Activated naive CD4-positive, alpha-beta T cell treated with anti-CD3 and anti-CD28 coated beads, Interleukin-2, amount 50 U/mL, for 16 hours (primary cell): ENCODE measurements at regions not wholly inside any gene's neighbourhood (a gene's known extent, or its start where the extent isn't known, plus 50 kb on each side); places are given as distances from the start of the nearest gene placed in this dataset.

Source experiments
- DNase-seq: peaks from one replicate; pipeline ENCODE4 v3.0.0-alpha.2; 2020

DNA sequence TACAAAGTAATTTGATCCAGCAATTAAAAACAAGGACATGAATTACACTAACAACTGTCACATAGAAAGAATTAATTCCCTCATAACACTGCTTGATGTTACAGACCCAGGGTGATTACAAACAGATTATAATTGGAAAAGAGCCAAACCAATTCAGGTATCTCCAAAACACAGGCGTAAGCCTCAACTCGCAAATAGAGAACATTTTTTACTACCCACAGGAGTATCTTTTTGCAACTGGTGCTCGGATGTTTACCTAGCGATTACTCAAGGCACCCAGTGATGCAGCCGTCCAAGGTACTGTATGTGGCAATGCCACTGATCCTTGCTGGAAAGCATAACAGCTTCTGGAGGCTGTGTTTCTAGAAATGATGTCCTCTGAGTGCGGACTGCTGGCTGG lies 386.1 kb upstream of the KIF2A start:
- DNase-seq, result no peak

DNA sequence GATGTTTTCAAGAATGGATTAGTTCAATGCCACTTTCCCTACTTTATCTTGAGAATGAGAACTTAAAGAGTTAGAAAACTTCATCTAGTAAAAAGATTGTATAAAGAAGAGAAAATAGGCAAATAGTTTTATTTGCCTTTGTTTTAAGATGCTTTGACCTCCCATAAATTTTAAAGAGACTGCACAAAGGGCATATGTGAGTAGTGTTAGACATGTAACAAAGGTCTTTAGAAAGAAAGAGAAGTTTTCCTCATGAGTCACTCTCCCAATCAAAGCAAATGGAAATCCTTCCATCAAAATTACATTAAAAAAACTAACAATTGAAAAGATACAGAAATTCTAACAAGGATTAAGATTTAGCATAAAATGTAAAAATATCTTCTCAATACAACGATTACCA lies 381.8 kb upstream of the KIF2A start:
- no peak for DNase-seq

DNA sequence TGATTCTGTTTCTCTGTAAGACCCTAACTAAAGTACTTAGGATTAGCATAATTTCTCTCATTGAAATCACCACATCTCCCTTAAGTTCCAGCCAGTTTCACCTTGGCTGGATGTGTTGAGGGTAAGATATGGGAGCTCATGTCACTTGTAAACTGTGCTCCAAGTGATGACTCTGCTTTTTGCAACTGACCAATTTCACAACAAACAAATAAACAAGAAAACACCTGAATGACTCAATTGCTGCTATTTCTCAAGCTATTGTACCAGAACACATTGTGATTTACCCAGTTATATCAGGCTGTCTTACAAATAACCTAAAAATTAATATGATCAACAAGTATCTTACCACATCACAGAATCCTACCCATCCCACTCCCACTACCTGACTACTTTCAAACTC lies 379.1 kb upstream of the KIF2A start:
- DNase-seq, result no peak

DNA sequence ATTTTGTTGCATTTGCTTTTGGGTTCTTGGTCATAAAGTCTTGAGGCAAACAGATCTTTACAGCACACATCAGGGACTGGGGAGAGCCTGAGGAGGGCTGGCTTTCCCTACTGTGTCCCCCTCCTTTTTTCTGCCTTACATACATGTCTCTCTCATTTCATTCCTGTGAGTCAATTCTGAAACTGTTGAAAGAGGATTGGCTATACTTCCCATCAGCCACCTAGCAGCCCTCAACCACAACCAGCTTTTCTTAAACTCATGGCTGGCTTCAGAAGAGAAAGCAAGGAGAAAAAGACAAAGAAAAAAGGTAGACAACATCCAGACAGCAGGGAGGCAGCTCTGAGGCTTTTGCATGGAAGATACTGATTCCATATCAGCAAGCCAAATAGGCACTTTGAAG lies 374.8 kb upstream of the KIF2A start:
- DNase-seq, result no peak

DNA sequence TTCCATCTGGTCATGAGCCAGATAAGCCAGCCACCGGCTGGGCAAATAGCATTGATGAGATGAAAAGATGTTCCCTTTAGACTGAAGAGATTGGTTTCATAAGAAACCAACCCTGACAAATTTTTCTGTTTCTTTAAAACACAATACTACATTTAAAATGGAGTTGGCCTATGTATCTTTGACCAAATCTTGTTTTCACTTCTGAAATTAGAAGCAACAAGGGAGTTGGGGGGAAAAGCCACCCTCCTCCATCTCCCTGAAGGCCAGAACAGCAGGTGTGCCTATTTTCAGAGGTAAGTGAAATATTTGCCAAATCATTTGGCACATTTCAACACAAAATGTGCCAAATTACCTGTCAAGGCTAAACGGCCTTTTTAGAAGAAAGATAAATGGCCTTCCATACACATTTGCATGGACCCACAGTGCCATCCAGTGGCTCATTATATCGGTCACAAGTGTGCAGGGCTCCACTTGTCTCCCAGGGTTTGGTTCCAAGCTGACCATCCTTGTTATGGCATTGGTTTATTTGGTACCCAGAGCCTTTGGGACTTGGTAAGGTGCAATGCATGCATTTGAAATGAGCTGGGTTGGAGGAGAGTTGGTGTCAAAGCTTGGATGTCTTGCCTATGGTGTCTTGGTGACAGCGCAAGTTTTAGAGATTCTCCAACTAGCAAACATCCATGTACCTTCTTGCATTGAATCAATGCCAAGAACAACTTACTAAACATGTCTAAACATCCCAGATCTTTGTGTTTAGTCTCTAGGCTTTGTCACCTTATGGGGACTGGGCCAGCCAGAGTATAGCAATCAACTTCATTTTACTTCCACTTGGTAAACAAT lies 372.0 kb upstream of the KIF2A start:
- DNase-seq, result no peak

DNA sequence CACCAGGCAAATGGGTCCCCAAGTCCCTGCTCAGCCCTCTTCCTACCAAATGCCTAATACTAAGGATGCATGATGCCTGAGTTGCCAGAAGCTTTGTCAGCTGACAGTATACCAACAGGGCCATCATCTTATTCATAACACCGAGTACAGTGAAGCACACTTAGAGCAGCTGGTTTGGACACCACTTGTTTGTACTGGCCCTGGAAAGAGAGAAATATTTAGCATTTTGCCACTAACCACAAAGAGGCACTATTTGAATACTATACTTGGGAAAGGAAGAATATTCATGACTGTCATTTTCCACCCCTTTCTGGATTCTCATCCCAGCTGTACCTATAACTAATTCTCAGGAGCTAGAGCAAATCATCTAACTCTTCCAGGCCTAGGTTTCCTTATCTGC lies 364.4 kb upstream of the KIF2A start:
- DNase-seq, result no peak

DNA sequence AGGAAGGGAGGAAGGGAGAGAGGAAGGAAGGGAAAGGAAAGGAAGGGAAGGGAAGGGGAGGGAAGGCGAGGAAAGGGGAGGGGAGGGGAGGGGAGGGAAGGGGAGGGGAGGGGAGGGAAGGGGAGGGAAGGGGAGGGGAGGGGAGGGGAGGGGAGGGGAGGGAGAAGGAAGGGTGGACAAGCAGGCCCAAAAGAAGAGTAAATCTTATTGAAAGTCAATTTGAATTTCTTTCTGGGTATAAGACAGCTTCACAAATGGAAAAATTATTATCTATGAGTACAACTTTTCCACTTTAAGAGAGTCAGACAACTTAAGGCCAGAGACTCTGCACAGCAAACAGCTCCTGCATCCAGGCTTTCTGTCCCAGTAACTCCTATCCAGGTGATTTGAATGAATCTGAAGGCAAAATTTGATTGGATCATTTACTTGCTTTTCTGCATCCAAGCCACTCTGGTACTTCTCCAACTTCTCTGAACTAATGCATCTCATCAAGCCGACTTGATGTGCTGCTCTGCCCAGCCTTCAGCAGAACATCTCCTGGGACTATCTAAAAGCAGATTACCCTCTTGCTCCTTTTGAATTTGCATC lies 363.4 kb upstream of the KIF2A start:
- no peak for DNase-seq

DNA sequence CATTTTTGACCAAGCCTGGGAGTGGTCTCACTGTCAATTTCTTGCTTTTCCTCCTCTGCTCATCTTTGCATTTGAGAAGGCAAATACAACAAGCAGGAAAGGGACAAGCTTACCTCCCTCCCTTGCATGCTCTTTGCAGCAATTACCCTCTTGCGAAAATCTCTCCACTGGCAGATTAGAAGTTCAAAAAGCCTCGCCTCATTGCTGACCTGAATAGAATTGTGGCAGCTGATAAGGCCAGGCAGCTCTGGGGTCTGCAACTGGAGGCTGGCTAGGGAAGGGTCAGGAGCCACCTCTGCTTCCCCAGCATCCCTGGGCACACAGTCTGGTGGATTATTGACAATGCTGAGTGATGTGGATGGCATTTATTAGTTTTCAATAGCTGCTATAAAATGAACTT lies 362.3 kb upstream of the KIF2A start:
- DNase-seq, result no peak

DNA sequence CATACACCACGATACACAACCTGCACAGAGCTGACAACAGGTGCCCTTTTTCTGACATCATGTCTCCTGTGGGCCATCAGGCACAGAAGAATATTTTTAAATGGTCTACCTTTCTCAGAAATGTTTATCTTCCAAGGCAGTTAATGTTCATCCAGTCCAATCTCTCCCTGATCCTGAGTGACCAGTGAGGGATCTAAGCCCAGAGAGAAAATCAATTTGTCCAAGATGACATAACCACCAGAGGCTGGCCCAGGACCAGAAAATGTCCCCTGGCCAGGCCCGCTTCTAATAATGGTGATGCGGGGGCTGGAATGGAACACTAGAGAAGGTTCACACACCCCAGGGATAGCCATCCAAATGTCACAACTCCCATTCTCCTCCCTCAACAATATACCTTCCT lies 357.9 kb upstream of the KIF2A start:
- no peak for DNase-seq

DNA sequence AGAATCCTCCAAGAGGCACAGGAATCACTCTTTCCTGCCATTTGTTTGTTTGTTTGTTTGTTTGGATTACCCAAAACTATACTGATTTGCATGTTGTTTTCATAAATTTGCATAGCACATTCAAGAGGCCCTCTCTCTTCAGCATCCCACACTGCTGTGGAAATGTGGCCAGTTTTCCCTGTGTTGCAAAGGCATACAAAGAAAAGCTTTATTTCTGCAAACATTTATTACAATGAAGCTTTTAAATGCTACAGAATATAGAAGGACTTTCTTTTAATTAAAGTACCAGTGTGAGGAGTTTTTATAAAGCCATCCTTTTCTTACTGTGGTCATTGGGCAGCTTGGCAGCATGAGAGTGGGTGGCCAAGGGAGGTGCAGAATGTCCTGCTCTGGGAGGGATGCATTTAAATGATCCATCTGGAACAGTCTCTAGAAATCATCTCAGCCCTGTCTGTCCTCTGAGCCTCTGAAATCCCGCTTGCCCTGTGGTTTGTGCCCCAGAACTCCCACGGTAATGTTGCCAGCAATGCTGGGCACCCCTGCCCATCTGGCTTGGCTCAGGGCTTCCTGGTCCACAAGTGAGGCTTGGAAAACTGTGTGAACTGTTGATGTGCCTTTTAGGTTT lies 356.8 kb upstream of the KIF2A start:
- DNase-seq, result no peak

DNA sequence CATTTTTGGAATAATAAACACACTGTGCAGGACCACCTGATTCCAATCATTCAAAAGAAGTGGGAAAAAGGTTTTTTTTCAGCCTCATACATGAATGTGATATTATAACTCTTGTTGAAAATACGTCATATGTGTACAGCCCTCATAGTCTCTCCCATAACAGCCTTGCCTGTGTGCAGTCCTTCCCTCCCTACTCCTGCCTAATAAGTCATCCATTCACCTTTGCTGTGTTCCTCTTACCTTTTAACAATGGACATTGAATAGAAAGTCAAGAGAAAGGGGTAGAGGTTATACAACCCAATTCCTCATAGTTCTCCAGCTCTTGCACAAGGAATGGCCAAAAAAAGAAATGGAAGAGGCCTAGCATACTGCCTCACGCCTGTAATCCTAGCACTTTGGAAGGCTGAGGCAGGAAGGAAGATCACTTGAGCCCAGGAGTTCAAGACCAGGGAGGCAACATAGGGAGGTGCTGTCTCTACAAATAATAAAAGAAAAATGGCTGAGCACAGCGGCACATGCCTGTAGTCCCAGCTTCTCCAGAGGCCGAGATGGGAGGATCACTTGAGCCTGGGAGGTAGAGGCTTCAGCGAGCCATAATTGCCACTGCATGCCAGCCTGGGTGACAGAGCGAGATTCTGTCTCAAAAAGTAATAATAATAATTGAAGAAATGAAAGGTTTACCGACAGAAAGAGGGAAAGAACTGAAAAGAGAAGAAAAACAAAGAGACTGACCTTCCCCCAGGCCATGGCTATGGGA lies 356.1 kb upstream of the KIF2A start:
- no peak for DNase-seq

DNA sequence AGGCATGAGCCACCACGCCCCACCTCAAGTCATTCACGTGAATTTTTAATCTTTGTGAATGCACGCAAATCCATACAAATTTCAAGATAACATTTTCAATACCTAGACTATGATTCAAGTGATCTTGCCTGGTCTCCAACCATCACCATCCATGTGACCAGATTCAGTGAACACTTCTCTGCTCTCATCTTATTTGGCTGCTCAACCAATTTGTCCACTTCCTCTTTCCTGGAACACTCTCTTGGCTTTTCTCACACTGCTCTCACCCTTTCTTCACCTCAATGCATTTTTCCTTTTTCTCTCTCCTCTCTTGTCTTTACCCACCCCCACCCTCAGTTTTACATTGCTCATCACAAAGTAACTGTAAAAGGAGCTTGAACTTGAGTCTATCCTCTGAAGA lies 354.7 kb upstream of the KIF2A start:
- DNase-seq, result no peak

DNA sequence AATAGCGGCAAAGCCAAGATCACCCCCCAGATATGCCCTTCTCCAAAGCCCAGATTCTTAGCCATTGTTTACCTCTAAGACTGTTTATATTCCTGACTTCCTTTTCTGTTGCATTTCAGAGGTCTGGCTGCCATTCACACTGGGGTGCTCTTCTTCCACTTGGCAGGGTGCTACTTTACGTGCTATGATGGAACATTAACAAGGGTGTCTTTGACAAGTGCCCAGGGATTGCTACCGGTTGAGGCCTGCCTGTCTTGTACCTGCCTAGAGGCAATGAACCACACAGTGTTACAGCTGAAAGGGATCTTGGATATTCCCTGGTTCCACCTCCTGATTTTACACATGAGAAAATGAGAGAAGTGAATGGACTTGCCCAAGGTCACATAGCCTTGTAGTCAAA lies 352.1 kb upstream of the KIF2A start:
- DNase-seq, result no peak

DNA sequence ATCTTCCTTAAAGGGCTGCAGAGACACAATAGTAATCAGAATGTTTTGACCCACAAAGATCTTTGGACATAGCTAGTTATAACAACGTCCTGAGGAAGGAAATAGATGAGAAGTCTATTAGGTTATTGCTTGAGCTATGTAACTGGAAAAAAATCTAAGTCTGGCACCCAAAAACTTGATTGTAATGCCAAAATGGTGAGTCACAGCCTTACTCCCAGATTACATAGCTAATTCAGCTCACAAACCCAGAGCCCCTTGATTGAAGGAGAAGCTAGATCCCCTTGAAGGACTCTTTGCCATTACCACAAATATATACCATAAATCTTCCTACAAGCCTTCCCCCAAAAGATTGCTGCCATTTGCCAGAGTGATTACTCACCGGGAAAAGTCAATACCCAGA lies 341.8 kb upstream of the KIF2A start:
- no peak for DNase-seq

DNA sequence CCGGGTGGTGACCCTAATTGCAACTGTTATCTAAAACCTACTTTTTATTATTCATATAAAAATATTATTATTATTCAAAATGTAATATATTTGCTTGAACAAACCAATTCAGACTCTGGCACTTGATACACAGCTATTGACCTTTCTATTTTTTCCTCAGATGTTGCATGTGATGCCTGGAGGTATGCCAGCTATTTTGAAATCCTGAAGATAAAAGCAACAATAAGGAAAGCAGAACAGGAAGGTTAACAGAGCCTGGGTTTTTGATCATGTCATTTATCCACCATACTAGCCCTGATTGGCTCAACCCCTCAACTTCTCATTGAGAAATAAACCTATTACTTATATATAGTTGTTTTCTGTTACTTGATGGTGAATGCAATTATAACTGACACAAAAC lies 340.9 kb upstream of the KIF2A start:
- no peak for DNase-seq

DNA sequence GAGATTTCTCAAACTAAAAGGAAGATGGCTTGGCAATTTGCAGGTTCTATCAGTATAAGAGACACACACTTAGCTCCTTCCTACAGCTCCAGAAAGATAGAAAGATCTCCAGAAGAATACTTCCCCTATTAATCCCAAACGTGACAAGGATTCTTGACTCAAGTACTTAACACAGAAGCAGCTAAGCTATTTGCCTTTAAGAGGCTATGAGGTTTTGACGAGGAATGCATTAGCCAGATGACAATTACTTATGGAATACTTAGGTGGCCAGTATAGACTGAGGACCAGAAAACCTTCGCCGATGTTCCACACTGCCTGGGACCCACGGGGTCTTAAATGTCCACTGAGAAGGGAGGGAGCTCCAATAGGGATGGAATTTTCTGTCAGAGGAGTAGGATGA lies 340.5 kb upstream of the KIF2A start:
- no peak for DNase-seq

DNA sequence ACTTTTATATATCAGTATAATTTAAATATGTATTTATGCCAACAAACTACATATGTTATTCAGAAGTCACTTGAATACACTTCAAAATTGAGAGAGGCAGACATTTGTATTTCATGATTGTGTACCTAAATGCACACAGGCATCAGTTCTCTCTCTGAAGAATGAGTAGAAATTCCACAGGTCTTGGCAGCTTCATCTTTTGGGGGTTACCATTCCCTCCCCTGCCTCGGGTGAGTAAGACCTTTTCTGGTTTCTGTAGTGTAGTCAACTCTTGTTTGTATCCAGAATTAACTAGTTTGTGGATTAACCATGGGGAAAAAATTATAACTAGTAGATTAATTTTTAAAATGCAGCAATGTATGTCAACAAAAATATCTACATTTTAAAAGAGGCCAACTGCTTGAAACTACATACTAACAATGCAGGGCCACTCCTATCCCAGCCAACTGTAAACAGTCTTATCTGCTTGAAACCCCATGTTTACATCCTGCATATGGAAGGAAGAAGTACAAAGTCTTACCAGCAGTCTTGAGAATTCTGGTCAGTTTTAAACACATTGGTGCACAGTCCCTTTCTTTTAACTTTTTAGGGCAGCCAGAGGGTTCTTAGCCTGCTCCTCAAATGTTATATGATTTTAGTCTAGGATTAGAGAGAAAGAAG lies 339.6 kb upstream of the KIF2A start:
- no peak for DNase-seq

DNA sequence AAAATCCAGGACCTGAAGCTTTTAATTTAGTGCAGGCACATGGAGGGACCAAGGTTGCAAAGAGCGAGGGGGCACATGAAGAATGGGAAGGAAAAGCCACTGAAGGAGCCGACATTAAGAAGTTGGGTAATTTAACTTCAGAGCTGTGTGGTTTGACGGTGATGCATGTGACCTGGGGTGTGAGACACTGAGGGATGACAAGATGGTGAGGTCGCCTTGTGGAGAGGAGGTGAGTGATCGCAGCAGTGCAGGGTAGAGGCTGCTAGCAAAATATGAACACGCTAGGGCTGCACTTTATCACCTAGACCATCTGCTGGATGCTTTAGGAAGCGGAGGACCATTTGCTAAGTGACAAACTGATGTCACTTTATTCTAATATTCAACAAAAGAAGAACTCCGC lies 339.0 kb upstream of the KIF2A start:
- DNase-seq, result no peak

DNA sequence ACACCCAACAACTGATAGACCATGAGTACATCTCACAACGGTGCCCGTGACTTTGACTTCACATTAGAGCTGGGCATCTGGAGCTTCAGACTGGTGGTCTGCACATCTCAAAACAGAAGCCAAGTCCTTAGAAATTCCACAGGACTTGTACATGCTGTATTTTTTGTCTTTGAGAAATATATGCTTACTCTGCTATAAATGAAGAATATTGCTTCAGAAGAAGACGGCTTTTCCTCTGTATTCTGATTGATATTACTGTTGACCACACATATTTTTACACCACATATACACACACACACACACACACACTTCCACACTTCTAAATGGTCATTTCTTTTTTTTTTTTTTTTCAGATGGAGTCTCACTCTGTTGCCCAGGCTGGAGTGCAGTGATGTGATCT lies 338.3 kb upstream of the KIF2A start:
- DNase-seq, result no peak

DNA sequence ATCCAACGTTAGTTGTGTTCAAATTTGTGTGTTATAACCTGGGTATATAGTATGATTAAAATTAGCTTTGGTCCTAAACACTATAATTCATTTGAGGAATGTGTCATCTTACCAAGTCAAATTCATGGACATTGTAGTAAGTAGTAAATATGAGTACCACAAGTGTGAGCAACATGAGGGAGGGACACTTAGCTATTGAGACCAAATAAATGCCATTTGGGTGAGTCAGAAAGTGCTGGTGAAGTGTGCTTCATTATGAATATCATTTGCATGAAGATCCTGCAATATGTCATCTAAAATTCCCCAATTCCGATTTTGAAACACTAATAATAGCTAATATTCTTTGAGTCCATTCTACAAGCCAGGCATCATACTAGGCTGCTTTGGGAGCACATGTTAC lies 336.7 kb upstream of the KIF2A start:
- DNase-seq, result no peak

DNA sequence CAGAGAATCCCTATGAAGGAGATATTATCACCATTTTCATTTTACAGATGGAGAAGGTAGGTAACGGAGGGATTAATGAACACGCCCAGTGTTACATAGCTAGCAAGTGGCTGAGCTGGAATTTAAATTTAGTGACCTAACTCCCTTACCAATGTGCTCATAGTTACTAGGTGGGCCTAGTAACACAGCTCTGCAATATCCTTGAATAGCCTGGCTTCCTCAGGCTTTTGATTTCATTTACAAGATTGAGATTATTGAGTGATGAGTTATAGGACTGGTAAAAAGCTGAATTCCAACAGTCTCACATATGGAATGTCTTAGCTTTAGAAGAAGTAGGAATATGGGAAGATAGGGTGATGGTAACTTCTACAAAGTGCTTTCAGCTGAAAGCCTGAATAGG lies 336.3 kb upstream of the KIF2A start:
- DNase-seq, result no peak

DNA sequence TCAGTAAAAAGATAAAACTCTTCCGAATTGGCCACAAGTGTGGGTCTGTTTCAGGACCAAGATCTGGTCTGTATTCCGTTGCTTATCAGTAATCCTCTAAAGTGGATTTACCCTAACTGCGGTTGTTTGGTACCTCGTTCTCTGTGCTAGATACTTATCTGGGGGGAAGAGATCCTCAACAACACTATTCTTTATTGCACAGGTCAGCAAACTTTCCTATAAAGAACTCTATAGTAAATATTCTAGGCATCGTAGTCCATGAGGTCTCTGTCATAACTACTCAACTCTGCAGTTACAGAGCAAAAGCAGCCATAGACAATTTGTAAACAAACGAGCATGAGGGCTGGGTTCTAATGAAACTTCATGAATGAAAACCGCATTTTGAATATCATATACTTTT lies 335.8 kb upstream of the KIF2A start:
- DNase-seq, result no peak

DNA sequence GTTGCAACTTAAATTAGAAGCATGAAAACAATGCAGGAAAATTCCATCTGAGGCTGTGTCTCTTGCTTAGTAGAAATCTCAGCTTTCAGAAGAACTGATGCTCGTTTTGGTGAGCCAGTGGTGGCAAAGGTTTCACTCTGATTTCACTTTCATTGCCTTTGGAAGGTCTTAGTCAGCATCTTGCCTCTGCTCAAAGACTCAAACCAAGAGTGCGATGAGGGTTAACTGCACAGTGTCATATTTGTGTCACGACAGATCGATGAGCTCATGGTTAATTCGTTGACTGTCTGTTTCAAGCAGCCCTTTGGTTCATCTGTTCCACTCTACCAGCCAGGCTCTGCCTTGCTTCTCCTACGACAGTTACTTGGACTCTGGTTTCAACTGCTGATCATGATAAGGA lies 331.3 kb upstream of the KIF2A start:
- no peak for DNase-seq
